ENCODE measurements at regions not wholly inside any gene's neighbourhood (a gene's known extent, or its start where the extent isn't known, plus 50 kb on each side); places are given as distances from the start of the nearest gene placed in this dataset.
A peak's percentile ranks its signal among the peaks of the same experiment; 100 is the strongest.

DNA sequence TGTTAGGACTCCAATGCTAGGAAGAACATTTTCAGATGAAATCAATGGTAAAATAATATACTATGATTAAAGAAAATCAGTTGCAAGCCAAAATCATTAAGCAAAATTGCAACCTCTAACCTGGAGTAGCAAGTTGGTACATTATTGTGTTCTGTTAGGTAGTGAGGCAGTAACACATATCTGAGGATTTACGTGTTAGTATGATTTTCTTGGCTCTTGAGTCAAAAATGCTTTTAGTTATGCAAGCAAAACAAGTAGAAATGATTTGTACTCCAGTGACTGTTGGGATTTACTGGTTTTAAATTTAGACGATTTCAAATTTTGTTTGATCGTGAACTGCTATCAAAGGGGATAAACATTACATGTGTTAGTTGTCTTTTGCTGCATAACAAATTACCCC, 293.0 kb upstream of the BTBD3 start:
- TF ChIP-seq, protein P1, sequence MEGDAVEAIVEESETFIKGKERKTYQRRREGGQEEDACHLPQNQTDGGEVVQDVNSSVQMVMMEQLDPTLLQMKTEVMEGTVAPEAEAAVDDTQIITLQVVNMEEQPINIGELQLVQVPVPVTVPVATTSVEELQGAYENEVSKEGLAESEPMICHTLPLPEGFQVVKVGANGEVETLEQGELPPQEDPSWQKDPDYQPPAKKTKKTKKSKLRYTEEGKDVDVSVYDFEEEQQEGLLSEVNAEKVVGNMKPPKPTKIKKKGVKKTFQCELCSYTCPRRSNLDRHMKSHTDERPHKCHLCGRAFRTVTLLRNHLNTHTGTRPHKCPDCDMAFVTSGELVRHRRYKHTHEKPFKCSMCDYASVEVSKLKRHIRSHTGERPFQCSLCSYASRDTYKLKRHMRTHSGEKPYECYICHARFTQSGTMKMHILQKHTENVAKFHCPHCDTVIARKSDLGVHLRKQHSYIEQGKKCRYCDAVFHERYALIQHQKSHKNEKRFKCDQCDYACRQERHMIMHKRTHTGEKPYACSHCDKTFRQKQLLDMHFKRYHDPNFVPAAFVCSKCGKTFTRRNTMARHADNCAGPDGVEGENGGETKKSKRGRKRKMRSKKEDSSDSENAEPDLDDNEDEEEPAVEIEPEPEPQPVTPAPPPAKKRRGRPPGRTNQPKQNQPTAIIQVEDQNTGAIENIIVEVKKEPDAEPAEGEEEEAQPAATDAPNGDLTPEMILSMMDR (IDR thresholded peaks at IDR 0.05; ENCODE audit: control insufficient read depth, extremely low read depth, insufficient read depth): no peak
- no peak for DNase-seq (ENCODE audit: low read depth)
- no peak overlapping the region for H3K4me3 ChIP-seq (ENCODE audit: low read depth, low read length)

DNA sequence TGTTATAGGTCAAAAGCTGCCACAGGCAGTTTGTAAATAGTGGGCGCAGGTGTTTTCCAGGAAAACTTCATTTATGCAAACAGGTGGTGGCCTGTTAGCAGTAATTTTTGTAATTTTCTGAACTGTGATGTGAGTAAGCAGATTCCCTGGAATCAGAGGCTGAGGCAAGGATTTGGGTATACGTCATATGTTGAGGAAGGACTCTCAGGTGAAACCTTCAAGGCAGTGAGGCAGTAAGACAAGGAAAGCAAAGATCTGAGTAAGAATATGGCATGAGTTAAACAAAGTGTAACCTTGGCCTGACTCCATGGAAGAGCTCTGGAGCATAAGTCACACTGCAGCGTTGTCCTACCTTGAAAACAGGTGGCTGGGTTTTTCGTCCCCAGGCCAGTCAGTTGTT, 291.1 kb upstream of the BTBD3 start:
- H3K4me3 ChIP-seq (ENCODE audit: low read depth, low read length): no peak overlapping the region
- no peak for DNase-seq (ENCODE audit: low read depth)
- TF ChIP-seq, protein P1 (IDR thresholded peaks at IDR 0.05; ENCODE audit: control insufficient read depth, extremely low read depth, insufficient read depth): no peak

DNA sequence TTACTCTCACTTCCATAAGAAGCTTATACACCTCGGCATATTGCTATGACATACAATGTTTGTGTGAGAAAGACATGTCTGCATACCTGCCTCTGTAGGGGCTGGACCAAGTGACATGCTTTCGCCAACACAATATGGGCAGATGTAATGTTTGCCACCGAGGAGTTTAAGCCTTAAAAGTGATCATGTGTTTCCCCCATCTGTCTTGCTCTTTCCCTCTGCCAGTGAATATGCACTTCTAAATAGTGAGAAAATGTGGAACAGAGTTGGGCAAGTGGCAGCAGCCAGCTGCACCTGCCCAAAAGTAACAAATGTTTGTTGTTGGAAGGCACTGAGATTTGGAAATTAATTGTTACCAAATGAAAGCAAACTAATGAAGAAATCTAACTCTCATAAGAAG, 274.8 kb upstream of the BTBD3 start:
- no peak overlapping the region for H3K4me3 ChIP-seq (ENCODE audit: low read depth, low read length)
- DNase-seq (ENCODE audit: low read depth): no peak
- TF ChIP-seq, protein P1 (IDR thresholded peaks at IDR 0.05; ENCODE audit: control insufficient read depth, extremely low read depth, insufficient read depth): no peak

DNA sequence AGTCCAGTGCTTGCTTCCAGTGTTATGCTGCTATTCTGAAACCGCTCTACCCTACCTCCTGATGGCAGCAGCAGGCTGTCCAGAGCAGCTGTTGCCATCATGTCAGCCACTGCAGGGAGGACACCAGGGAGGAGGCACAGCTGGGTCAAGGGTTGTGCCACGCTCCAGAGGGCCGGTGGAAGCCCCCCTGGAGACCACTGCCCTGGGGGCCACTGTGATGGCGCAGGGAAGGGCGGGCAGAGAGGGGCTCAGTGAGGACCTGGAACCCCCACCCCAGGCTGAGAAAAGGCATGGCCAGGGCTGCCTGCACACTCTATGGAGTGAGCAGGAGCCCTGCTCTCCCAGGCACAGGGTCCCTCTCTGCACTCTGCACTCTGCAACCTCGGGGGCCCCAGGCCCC, 271.3 kb upstream of the BTBD3 start:
- no peak for DNase-seq (ENCODE audit: low read depth)
- no peak overlapping the region for H3K4me3 ChIP-seq (ENCODE audit: low read depth, low read length)
- TF ChIP-seq, protein P1 (IDR thresholded peaks at IDR 0.05; ENCODE audit: control insufficient read depth, extremely low read depth, insufficient read depth): no peak

DNA sequence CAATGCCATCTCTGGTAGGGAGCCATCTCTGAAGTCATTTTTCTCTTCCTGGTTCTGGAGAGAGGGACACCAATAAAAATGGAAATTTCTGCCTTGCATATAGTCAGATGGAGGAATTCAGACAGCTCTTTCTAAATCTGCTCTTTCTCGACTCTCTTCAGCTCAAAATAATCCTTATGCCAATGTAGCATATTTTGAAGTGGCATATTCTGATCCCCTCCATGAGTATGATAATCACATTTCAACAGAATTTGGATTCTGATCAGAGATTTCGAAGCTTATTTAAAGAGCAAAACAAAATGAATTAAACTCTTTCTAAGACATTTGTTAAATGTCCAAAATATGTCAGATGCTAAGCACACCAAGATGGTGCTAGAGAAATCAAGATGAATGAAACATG, 267.1 kb upstream of the BTBD3 start:
- DNase-seq (ENCODE audit: low read depth): peak; percentile 18
- TF ChIP-seq, protein P1 (IDR thresholded peaks at IDR 0.05; ENCODE audit: control insufficient read depth, extremely low read depth, insufficient read depth): no peak
- no peak overlapping the region for H3K4me3 ChIP-seq (ENCODE audit: low read depth, low read length)

DNA sequence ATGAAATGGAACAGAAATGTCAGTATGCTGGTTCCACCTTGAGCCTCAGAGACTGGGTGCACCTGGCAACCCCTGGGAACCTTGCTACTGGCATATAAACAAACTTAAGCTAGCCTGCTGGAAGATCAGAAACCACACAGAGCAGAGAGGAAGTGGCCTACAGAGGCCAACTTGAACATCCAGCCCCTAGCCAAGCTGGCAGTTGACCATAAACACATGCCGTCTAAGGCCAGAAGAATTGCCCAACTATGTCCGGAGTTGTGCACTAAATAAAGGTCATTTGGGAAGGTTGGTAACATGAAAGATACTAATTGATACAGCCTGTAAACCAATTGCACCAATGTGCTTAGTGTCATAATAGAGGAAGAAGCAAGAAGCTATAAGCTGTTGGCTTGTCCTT, 266.6 kb upstream of the BTBD3 start:
- TF ChIP-seq, protein P1 (IDR thresholded peaks at IDR 0.05; ENCODE audit: control insufficient read depth, extremely low read depth, insufficient read depth): no peak
- no peak for DNase-seq (ENCODE audit: low read depth)
- H3K4me3 ChIP-seq (ENCODE audit: low read depth, low read length): no peak overlapping the region

DNA sequence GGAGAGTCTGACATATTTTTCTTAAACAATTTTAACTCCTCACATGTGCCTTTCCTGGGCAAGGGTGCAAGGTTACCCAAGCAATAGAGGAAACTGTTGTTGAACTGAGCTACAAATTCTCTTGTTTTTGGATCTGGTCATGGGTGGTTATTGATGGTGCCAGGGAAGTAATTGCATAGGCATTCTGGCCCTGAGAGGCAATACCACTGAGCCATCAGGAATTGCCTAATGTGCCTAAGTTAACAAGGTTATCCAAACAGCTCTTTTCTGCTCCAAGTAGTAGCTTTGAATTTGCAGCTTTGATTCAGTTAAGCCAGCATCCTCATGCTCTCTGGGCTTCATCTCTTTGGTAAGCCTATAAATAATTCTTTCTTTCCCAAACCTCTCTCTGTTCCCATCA, 266.0 kb upstream of the BTBD3 start:
- TF ChIP-seq, protein P1 (IDR thresholded peaks at IDR 0.05; ENCODE audit: control insufficient read depth, extremely low read depth, insufficient read depth): no peak
- no peak overlapping the region for H3K4me3 ChIP-seq (ENCODE audit: low read depth, low read length)
- DNase-seq (ENCODE audit: low read depth): no peak

Measured in LNCaP clone FGC (cell line).